C1 segment of cervical spinal cord (tissue), 14 donors: ENCODE measurements at regions not wholly inside any gene's neighbourhood (a gene's known extent, or its start where the extent isn't known, plus 50 kb on each side); places are given as distances from the start of the nearest gene placed in this dataset.

Source experiments
- DNase-seq, 14 donors: peaks; one replicate each; lab custom pipeline; 2025; lab: John Stamatoyannopoulos, UW

GRCh38 chr1:229047840-229048620, 222.9 kb upstream of the RAB4A start:
- DNase-seq, result no peak

GRCh38 chr1:229048896-229049295, 222.0 kb upstream of the RAB4A start:
- no peak for DNase-seq

GRCh38 chr1:229056046-229056445, 214.9 kb upstream of the RAB4A start:
- no peak for DNase-seq

DNA sequence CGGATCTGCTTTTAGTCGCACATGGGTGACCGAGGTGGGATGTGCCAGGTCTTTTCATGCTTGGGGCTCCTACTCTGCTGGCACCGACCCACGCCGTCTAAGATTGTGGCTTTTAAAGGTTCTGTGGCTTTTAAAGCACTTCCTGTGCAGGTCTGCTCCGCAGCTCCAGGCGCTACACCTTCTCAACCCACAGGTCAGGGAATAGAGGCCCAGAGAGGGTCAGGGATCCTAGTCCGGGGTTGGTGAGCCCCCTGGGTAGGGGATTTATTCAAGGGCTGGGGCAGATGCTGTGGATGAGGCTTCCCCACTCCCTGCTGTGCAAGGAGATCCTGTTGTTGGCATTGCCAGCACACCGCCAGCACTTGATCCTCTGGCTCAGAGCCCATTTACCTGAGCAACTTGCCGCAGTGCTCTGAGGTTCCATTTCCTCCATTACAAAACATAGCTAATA, 212.8 kb upstream of the RAB4A start:
- DNase-seq, result peak in 1 of 14 donors; percentile 25

DNA sequence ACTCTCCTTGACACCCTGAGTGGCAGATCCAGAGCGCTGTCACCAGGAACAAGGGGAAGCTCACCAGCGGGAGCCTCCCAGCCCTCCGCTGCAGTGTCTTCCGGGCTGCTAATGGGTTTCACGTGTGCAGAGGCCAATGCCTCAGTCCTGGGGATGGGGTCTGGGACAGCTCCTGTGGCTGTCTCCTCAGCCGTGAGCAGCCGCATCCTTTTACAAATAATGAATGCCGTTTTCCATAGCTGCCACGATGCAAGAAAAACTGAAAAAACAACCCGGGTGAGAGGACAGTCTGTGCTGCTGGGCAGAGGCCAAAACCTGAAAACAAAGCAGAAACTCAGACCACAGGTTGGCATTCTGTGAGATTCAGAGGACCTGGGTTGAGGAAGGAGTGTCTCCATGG, 212.2 kb upstream of the RAB4A start:
- DNase-seq, result peak in 6 of 14 donors; percentile 15 to 57 (median 32)

DNA sequence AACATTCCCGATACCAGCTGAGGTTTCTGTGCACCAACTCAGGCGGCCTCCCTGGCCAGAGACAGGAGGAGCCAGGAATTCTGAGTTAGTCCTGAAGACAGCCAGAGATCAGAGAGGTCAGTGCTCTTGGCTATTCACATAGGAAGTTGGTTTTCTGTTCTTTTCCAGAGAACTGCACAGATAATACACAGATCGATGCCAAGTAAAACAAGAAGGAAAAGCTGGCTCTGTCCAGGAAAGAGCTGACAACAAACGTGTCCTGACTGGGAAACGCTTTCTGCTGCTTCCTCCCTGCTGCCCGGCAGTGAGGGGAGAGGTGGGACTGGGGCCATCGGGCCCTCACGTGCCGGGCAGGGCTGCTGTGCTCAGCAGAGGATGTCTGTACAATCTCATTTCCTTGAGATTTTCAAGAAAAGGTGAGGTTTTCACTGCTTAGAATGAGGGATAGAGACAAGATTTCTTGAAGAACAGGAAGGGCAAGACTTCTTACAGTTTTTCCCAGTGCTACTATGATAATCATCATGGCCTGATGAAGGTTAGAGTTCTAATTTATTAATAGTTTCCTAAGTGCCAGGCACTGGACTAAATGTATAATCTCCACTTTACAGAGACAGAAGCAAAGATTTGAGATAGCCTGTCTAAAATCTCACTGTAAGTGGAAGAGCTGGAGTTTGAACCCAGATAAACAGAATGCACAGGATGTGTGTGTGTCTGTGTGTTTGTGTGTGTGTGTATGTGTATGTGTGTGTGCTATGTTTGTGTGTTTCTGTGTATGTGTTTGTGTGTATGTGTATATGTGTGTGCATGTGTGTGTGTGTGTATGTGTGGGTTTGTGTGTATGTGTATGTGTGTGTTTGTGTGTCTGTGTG, 211.0 kb upstream of the RAB4A start:
- peak in 4 of 14 donors; percentile 2 to 56 (median 36) for DNase-seq

- DNase-seq, result peak in 1 of 14 donors; percentile 40
Measured at GRCh38 chr1:229062135-229062534, 208.8 kb upstream of the RAB4A start.

GRCh38 chr1:229063154-229063773, 207.6 kb upstream of the RAB4A start:
- DNase-seq, result no peak

DNA sequence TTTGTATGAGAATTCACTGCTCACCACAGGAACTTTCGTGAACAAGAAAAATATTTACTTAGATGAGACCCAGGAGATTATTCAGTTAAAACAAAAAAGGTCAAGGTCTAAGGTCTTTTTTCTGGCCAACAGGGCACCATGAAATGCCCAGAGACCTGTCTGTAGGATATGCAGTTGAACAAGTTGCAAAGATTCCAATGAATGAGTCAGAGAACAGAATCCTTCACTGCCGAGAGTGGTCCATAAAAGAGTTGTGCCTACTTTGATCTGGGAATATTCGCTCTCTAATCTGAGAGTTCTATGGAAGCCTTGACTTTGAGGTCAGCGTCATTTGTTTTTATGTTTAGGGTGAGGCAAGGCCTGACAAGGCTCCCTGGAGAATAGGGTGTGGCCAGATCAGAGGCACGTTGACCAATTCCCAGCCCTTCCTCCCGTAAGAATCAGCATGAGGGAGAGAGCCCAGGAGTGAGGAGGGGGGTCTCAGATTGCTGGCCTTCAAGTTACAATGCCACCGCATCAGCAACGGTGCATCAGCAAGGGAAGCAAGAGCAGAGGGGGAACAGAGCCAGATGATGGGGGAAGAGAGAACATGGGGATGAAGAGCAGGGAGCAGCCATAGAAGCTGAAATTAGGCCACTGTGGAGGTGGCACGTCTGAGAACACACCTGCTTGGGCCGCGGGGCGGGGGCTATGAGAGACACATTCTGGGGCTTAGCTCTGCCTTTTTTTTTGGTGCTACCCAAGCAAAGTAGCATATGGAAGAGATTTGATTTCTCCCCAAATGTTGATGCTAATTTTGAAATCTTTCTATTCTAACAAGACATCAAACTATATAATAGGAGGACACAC, 206.4 kb upstream of the RAB4A start:
- no peak for DNase-seq

DNA sequence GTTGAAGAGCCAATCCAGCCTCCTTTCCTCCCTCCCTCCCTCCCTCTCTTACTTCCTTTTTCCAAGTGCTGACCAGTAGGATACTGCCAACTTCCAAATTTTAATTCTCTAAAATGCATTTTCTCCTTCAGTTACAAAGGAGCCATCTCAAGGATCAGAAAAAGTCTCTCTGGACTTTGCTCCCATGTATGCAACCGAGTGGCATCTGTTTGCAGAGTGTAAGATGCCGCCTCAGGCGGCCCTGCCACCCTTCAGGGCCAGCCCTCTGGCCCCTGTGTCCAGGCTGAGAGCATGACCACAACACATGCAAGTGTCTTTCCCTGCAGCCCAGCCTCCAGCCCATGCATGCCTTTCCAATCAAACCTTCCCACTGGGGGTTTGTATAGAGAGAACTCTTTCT, 205.3 kb upstream of the RAB4A start:
- DNase-seq, result no peak

- no peak for DNase-seq
Measured at GRCh38 chr1:229066591-229066990, 204.3 kb upstream of the RAB4A start.

- no peak for DNase-seq
Measured at GRCh38 chr1:229067546-229067945, 203.4 kb upstream of the RAB4A start.

GRCh38 chr1:229068270-229068987, 202.5 kb upstream of the RAB4A start:
- DNase-seq, result peak in 4 of 14 donors; percentile 24 to 47 (median 36)

GRCh38 chr1:229069176-229069575, 201.7 kb upstream of the RAB4A start:
- DNase-seq, result no peak

- DNase-seq, result peak in 11 of 14 donors; percentile 20 to 91 (median 69)
Measured at GRCh38 chr1:229070168-229070567, 200.7 kb upstream of the RAB4A start.

- no peak for DNase-seq
Measured at GRCh38 chr1:229073251-229073650, 197.7 kb upstream of the RAB4A start.

- no peak for DNase-seq
Measured at GRCh38 chr1:229075217-229075616, 195.7 kb upstream of the RAB4A start.

DNA sequence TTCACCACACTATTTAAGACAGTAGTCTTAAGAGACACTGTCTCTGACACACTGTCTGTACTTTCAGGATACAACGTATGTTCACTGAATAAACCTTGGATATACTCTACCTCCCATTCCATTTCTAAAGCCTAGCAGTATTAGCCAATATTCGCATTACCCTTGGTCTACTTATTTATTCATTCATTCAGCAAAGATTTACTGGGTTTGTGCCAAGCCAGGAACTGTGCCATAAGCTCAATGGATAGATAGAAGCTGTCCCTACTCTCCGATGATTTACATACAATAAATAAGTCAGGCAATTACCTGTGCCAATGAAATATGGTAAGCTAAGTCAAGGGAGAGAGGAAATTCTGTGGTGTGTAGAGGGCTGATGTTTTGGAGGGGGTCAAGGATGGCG, 195.2 kb upstream of the RAB4A start:
- no peak for DNase-seq

DNA sequence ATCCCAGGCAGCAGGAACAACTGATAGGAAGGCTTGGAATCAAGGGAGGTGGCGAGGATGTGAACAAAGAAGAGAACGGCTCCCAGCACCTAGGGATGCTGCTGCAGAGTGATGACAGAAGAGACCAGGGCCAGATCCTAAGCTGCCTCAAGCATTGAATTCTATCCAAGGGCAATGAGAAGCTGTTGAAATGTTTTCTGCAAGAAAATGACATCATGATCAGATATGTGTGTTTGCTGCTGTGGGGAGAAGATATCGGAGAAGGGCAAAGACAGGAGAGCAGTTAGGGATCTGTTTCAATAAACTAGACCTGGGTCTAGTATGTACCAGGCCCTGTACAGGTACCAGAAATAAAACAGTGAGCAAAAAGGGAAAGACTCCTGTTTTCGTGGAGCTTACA, 194.7 kb upstream of the RAB4A start:
- no peak for DNase-seq

- DNase-seq, result no peak
Measured at GRCh38 chr1:229079016-229079595, 191.8 kb upstream of the RAB4A start.
